Muscle layer of duodenum (tissue), 2 donors: ENCODE measurements at regions not wholly inside any gene's neighbourhood (a gene's known extent, or its start where the extent isn't known, plus 50 kb on each side); places are given as distances from the start of the nearest gene placed in this dataset.
"Not testable (repeated sequence)": the region's sequence is repeated elsewhere in the genome, so short reads cannot be mapped to it uniquely, and the experiment has no call there.

Experiments
- H3K27ac ChIP-seq: one replicate; pipeline ENCODE4 v1.7.0; 2013; ENCODE audit warnings: mild to moderate bottlenecking, low read length
- H3K27me3 ChIP-seq: one replicate; pipeline ENCODE4 v1.7.0; 2013; ENCODE audit warnings: low read depth, mild to moderate bottlenecking, control low read depth, low read length
- H3K36me3 ChIP-seq, 2 donors: one replicate each; pipeline ENCODE4 v1.7.0; 2013; ENCODE audit warnings: low read length in 2 of 2, control low read depth in 1 of 2, mild to moderate bottlenecking in 1 of 2; ENCODE audit not compliant: insufficient read depth in 2 of 2, control insufficient read depth in 1 of 2
- H3K4me1 ChIP-seq, 2 donors: one replicate each; pipeline ENCODE4 v1.7.0; 2013; ENCODE audit warnings: low read length in 2 of 2, mild to moderate bottlenecking in 2 of 2, control low read depth in 1 of 2, moderate library complexity in 1 of 2; ENCODE audit not compliant: insufficient read depth in 2 of 2, control insufficient read depth in 1 of 2
- H3K4me3 ChIP-seq, 2 donors: one replicate each; pipeline ENCODE4 v1.7.0; 2013; ENCODE audit warnings: low read length in 2 of 2, low read depth in 1 of 2, mild to moderate bottlenecking in 1 of 2
- H3K9me3 ChIP-seq, 2 donors: one replicate each; pipeline ENCODE4 v1.7.0; 2013; ENCODE audit warnings: low read length in 2 of 2, control low read depth in 1 of 2, mild to moderate bottlenecking in 1 of 2; ENCODE audit not compliant: control insufficient read depth in 1 of 2
- donor health status: healthy.

GRCh38 chr18:1083675-1084074, 179.0 kb downstream of the ADCYAP1 start:
- H3K36me3 ChIP-seq, H3K27me3 ChIP-seq, H3K9me3 ChIP-seq, H3K4me3 ChIP-seq, H3K4me1 ChIP-seq, H3K27ac ChIP-seq: not testable (repeated sequence)

DNA sequence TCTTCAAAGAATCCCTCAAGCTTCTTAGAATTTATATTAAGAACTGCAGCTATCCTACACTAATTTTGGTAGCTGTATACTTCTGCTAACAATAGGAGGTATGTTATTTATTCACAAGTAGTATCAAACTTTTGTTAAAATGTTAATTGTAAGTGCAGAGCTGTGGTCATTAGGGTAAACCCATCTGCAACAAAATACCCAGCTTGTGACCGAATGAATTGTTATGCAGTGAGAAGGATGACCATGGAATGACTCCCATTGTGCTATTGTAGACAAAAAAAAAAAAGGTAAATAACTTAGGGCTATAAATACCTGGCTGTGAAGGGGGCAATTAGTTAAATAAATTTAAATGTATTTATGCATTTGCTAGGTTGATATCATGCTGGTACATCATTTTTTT, 186.1 kb downstream of the ADCYAP1 start:
- H3K9me3 ChIP-seq, result peaks cover 0 to 7% of the 10 kb centered on the region in 2 donors
- no peaks in the 10 kb centered on the region for H3K27me3 ChIP-seq
- no peaks in the 10 kb centered on the region for H3K36me3 ChIP-seq
- H3K27ac ChIP-seq, result no peak overlapping the region
- no peak overlapping the region for H3K4me3 ChIP-seq
- no peaks in the 10 kb centered on the region for H3K4me1 ChIP-seq

GRCh38 chr18:1092228-1092627, 187.6 kb downstream of the ADCYAP1 start:
- no peaks in the 10 kb centered on the region for H3K4me1 ChIP-seq
- H3K36me3 ChIP-seq, result no peaks in the 10 kb centered on the region
- no peak overlapping the region for H3K27ac ChIP-seq
- no peak overlapping the region for H3K4me3 ChIP-seq
- H3K27me3 ChIP-seq, result no peaks in the 10 kb centered on the region
- peaks cover 0 to 7% of the 10 kb centered on the region in 2 donors for H3K9me3 ChIP-seq

DNA sequence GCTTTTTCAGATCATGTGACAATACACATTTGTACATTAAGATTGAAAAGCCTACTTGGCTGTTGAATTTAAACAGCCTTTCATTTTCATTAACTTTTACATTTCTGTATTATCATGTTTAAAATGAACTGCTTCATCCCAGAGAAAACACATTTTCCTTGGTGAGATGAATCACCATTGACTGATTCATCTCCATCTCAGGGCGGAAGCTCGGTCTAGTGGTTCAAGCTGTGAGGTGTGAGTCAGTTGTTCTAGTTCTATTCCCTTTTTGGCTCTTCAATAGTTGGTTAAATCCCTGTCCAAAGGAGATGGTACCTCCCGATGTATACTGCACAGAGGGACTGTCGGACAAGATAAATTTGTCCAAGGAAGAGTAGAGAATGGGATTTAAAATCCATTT, 189.7 kb downstream of the ADCYAP1 start:
- Histone ChIP-seq H3K4me3 (no peak overlapping the region), H3K4me1 (no peaks in the 10 kb centered on the region)

DNA sequence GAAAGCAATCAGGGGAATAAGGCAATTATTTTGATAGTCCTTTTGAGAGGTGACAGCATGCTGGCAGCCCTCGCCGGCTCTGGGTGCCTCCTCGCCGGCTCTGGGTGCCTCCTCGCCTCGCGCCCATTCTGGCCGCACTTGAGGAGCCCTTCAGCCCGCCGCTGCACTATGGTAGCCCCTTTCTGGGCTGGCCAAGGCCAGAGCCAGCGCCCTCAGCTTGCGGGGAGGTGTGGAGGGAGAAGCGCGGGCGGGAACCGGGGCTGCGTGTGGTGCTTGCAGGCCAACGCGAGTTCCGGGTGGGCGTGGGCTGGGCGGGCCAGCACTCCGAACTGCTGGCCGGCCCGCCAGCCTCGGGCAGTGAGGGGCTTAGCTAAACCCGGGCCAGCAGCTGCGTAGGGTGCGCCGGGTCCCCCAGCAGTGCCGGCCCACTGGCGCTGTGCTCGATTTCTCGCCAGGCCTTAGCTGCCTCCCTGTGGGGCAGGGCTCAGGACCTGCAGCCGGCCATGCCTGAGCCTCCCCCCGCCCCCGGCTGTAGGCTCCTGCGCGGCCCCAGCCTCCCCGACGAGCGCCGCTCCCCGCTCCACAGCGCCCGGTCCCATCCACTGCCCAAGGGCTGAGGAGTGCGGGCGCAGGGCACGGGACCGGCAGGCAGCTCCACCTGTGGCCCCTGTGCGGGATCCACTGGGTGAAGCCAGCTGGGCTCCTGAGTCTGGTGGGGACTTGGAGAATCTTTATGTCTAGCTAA, 193.5 kb downstream of the ADCYAP1 start:
- H3K9me3 ChIP-seq, H3K27ac ChIP-seq, H3K4me3 ChIP-seq, H3K27me3 ChIP-seq, H3K36me3 ChIP-seq, H3K4me1 ChIP-seq: not testable (repeated sequence)

More for the DNA sequence above, 189.7 kb downstream of the ADCYAP1 start:
- Histone ChIP-seq H3K27ac (no peak overlapping the region), H3K36me3 (no peaks in the 10 kb centered on the region), H3K9me3 (no peaks in the 10 kb centered on the region), H3K27me3 (no peaks in the 10 kb centered on the region)

DNA sequence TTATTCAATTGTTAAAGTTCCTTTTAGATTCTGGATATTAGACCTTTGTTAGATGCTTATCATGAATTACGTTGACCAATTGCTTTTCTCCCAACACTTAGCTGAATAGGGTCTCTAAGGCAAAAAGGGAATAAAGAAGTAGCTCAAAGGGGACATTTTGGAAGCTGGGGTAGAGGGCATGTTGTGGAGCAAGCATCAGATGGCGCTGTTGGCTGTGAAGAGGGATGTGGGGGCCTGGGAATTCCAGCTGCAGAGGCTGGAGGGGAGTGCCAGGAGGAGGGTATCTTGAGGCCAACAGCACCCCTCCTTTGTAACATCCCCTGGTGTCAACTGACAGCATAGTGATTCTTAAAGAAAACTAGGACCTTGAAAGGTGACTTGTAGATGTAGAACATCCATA, 198.2 kb downstream of the ADCYAP1 start:
- Histone ChIP-seq H3K9me3 (no peaks in the 10 kb centered on the region), H3K27ac (no peak overlapping the region), H3K4me1 (no peaks in the 10 kb centered on the region), H3K36me3 (no peaks in the 10 kb centered on the region), H3K4me3 (no peak overlapping the region), H3K27me3 (no peaks in the 10 kb centered on the region)

DNA sequence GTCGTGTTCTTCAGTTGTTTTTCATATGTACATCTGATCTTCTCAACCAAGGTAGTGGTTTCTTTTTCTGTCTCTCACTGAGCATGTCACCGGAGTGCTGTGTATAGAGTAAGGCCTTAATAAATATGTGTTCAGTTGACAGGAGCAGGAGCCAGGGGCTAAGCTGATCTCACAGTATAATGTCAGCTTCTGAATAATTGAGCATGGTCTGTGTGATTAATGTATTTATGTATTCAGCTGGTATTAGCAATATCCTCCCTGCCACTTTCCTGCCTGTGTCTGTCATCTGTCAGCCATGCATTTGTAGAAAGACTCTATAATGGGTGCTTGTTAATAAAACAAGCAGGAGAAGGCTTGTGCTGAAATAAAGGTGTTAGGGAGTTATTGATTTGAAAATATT, 198.9 kb downstream of the ADCYAP1 start:
- no peaks in the 10 kb centered on the region for H3K4me1 ChIP-seq
- no peaks in the 10 kb centered on the region for H3K27me3 ChIP-seq
- no peak overlapping the region for H3K4me3 ChIP-seq
- no peaks in the 10 kb centered on the region for H3K9me3 ChIP-seq
- no peak overlapping the region for H3K27ac ChIP-seq
- H3K36me3 ChIP-seq, result no peaks in the 10 kb centered on the region

DNA sequence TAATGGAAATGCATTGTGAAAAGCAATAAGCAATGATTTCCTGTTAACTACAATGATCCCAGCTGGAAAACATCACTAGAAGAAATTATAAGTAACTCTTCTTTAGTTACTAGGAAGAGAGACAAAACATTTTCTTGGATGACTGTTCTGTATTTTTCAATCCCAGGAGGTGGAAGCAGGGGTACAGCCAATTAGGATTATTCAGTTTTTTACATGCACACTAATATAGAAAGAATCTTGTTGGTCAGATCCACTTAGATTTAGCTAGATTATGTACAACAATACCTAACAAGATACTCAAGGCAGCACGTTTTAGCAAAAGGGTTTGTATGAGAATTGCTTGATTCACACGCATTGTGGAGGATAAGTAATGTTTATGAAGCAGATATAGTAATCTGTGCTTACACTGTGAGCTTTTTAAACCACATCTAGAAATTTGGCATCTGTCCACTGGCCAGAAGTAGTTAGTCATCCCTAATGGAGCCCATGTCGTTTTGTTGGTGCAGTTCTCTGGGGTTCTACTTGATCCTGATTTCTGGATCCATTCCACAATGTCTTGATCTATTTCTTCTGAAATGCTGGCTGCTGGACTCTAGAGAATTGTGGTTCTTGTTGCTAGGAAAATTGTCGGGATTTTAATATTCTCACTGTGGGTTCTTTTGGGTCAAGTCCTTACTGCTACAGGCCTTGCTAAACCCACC, 199.7 kb downstream of the ADCYAP1 start:
- no peaks in the 10 kb centered on the region for H3K4me1 ChIP-seq
- H3K4me3 ChIP-seq, result no peak overlapping the region
- no peak overlapping the region for H3K27ac ChIP-seq
- no peaks in the 10 kb centered on the region for H3K27me3 ChIP-seq
- H3K9me3 ChIP-seq, result no peaks in the 10 kb centered on the region
- H3K36me3 ChIP-seq, result no peaks in the 10 kb centered on the region

DNA sequence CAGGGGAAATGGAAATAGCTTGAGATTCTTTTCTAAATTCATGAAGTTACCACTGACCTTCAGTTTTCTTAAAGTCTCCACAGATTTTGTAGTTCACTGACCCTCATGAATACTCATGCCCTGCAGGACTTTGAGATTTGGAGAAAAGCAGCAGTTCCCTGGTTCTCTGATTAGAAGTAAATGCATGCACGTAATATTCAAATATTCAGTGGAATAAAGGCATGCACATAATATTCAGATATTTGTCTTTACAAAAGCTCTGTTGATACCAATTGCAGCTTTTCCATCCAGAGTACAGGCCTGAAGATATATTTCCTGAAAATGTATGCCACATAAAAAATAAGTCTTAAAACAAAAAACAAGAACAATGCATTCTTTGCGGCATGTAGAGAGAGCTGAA, 219.8 kb downstream of the ADCYAP1 start:
- no peak overlapping the region for H3K4me3 ChIP-seq
- H3K27ac ChIP-seq, result no peak overlapping the region
- no peaks in the 10 kb centered on the region for H3K4me1 ChIP-seq
- H3K36me3 ChIP-seq, result no peaks in the 10 kb centered on the region
- no peaks in the 10 kb centered on the region for H3K9me3 ChIP-seq
- no peaks in the 10 kb centered on the region for H3K27me3 ChIP-seq

- Histone ChIP-seq H3K4me3 (no peak overlapping the region), H3K36me3 (no peaks in the 10 kb centered on the region), H3K27me3 (no peaks in the 10 kb centered on the region), H3K4me1 (no peaks in the 10 kb centered on the region), H3K9me3 (peaks cover 0 to 6% of the 10 kb centered on the region in 2 donors), H3K27ac (no peak overlapping the region)
Observed at GRCh38 chr18:1133541-1133940, 228.9 kb downstream of the ADCYAP1 start.

- Histone ChIP-seq H3K36me3 (no peaks in the 10 kb centered on the region), H3K9me3 (peaks cover 0 to 12% of the 10 kb centered on the region in 2 donors), H3K4me1 (no peaks in the 10 kb centered on the region), H3K27ac (no peak overlapping the region), H3K4me3 (no peak overlapping the region), H3K27me3 (no peaks in the 10 kb centered on the region)
Observed at GRCh38 chr18:1147730-1148129, 243.1 kb downstream of the ADCYAP1 start.

- no peak overlapping the region for H3K27ac ChIP-seq
- no peak overlapping the region for H3K4me3 ChIP-seq
- no peaks in the 10 kb centered on the region for H3K36me3 ChIP-seq
- H3K4me1 ChIP-seq, result no peaks in the 10 kb centered on the region
- H3K9me3 ChIP-seq, result peaks cover 0 to 2% of the 10 kb centered on the region in 2 donors
- no peaks in the 10 kb centered on the region for H3K27me3 ChIP-seq
Observed at GRCh38 chr18:1149709-1150108, 245.0 kb downstream of the ADCYAP1 start.
